HepG2 (cell line): ENCODE measurements at regions not wholly inside any gene's neighbourhood (a gene's known extent, or its start where the extent isn't known, plus 50 kb on each side); places are given as distances from the start of the nearest gene placed in this dataset.

Source experiments
- BORCS8-MEF2B ChIP-seq: sonication (generic); formaldehyde crosslinking; IDR thresholded peaks from 2 replicates; pipeline ENCODE4 v1.8.0; 2022; ENCODE audit warnings: mild to moderate bottlenecking, missing genetic modification reagents
- BRCA1 ChIP-seq: sonication (generic); formaldehyde crosslinking; IDR thresholded peaks from 2 replicates; pipeline ENCODE4 v1.4.0; 2020; ENCODE audit warnings: missing genetic modification reagents
- CCAR2 ChIP-seq: fragments of 200-400 bp; formaldehyde crosslinking; optimal IDR thresholded peaks from 2 replicates; pipeline ENCODE3; 2018; ENCODE audit warnings: low read depth, mild to moderate bottlenecking, low read length, moderate library complexity
- FOXA1 ChIP-seq, 2 experiments: fragments of 450-650 bp in 1 of 2; sonication (generic) in 1 of 2; formaldehyde crosslinking in 1 of 2; IDR thresholded peaks; 2 replicates each; pipeline versions ENCODE4 v1.4.0 to v1.6.1; 2016 to 2020; ENCODE audit warnings: missing genetic modification reagents in 1 of 2
- KIAA2018 ChIP-seq: sonication (generic); formaldehyde crosslinking; IDR thresholded peaks from 2 replicates; pipeline ENCODE4 v1.5.0; 2020; ENCODE audit warnings: mild to moderate bottlenecking, missing genetic modification reagents, borderline replicate concordance
- KLF11 ChIP-seq: IDR thresholded peaks from 2 replicates; pipeline ENCODE4 v1.6.1; 2016; ENCODE audit warnings: missing compliant biosample characterization
- MAFF ChIP-seq: IDR thresholded peaks from 2 replicates; pipeline ENCODE4 v1.6.1; 2011; ENCODE audit warnings: low read depth, low read length, improper control_type of control experiment
- MYC ChIP-seq: sonication (generic); formaldehyde crosslinking; IDR thresholded peaks from 2 replicates; pipeline ENCODE4 v1.9.0; 2021; ENCODE audit warnings: missing genetic modification reagents, borderline replicate concordance
- NPAS2 ChIP-seq: sonication (generic); formaldehyde crosslinking; IDR thresholded peaks from 2 replicates; pipeline ENCODE4 v1.8.0; 2022; ENCODE audit warnings: mild to moderate bottlenecking, missing genetic modification reagents, borderline replicate concordance
- PRMT3 ChIP-seq: sonication (generic); formaldehyde crosslinking; IDR thresholded peaks from 2 replicates; pipeline ENCODE4 v1.8.1; 2022; ENCODE audit warnings: low read depth, mild to moderate bottlenecking, moderate library complexity, missing genetic modification reagents, borderline replicate concordance
- SKI ChIP-seq: fragments of 450-650 bp; IDR thresholded peaks from one replicate; pipeline ENCODE4 v1.6.1; 2018; ENCODE audit warnings: mild to moderate bottlenecking; ENCODE audit not compliant: partially characterized antibody
- ZNF17 ChIP-seq: sonication (generic); formaldehyde crosslinking; IDR thresholded peaks from 2 replicates; pipeline ENCODE4 v1.5.0; 2020; ENCODE audit warnings: mild to moderate bottlenecking, missing genetic modification reagents
- ZNF3 ChIP-seq: IDR thresholded peaks from 2 replicates; pipeline ENCODE4 v1.7.0; 2017; ENCODE audit warnings: inconsistent platforms
- ZNF496 ChIP-seq: sonication (generic); formaldehyde crosslinking; IDR thresholded peaks from 2 replicates; pipeline ENCODE4 v1.8.1; 2023; ENCODE audit warnings: mild to moderate bottlenecking, moderate library complexity, missing genetic modification reagents; ENCODE audit not compliant: insufficient replicate concordance
- ZNF879 ChIP-seq: sonication (generic); formaldehyde crosslinking; IDR thresholded peaks from 2 replicates; pipeline ENCODE4 v1.8.1; 2023; ENCODE audit warnings: missing genetic modification reagents
- ZZZ3 ChIP-seq: sonication (generic); formaldehyde crosslinking; IDR thresholded peaks from 2 replicates; pipeline ENCODE4 v1.4.0; 2020; ENCODE audit warnings: missing genetic modification reagents, mild to moderate bottlenecking, borderline replicate concordance
- TF ChIP-seq, protein P1 (sequence below): sonication (generic); formaldehyde crosslinking; conservative IDR thresholded peaks from 2 replicates; pipeline ENCODE4 v1.8.0; 2022; ENCODE audit warnings: mild to moderate bottlenecking, moderate library complexity, missing genetic modification reagents
- TF ChIP-seq, protein P2 (sequence below): sonication (generic); formaldehyde crosslinking; conservative IDR thresholded peaks from 2 replicates; pipeline ENCODE4 v1.4.0; 2020; ENCODE audit warnings: mild to moderate bottlenecking, missing genetic modification reagents, moderate library complexity

- TF ChIP-seq KIAA2018 (CRISPR knock-in tag) (no peak), ZNF496 (CRISPR knock-in tag) (no peak), BORCS8-MEF2B (no peak), MYC (CRISPR knock-in tag) (no peak), ZNF3 (CRISPR knock-in tag) (no peak), MAFF (peak; percentile 28; the same call in 1 of the 2 replicates), BRCA1 (CRISPR knock-in tag) (no peak), FOXA1 (IDR thresholded peaks at IDR 0.05) (no peak), FOXA1 (CRISPR knock-in tag; IDR thresholded peaks at IDR 0.05) (no peak; the same call in 1 of the 2 replicates), ZZZ3 (CRISPR knock-in tag) (no peak), KLF11 (CRISPR knock-in tag) (no peak), SKI (no peak), ZNF879 (CRISPR knock-in tag) (no peak), PRMT3 (CRISPR knock-in tag) (no peak), NPAS2 (CRISPR knock-in tag) (no peak), ZNF17 (CRISPR knock-in tag) (no peak), CCAR2 (no peak)
- TF ChIP-seq, protein P1, sequence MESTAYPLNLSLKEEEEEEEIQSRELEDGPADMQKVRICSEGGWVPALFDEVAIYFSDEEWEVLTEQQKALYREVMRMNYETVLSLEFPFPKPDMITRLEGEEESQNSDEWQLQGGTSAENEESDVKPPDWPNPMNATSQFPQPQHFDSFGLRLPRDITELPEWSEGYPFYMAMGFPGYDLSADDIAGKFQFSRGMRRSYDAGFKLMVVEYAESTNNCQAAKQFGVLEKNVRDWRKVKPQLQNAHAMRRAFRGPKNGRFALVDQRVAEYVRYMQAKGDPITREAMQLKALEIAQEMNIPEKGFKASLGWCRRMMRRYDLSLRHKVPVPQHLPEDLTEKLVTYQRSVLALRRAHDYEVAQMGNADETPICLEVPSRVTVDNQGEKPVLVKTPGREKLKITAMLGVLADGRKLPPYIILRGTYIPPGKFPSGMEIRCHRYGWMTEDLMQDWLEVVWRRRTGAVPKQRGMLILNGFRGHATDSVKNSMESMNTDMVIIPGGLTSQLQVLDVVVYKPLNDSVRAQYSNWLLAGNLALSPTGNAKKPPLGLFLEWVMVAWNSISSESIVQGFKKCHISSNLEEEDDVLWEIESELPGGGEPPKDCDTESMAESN = no peak
- TF ChIP-seq, protein P2, sequence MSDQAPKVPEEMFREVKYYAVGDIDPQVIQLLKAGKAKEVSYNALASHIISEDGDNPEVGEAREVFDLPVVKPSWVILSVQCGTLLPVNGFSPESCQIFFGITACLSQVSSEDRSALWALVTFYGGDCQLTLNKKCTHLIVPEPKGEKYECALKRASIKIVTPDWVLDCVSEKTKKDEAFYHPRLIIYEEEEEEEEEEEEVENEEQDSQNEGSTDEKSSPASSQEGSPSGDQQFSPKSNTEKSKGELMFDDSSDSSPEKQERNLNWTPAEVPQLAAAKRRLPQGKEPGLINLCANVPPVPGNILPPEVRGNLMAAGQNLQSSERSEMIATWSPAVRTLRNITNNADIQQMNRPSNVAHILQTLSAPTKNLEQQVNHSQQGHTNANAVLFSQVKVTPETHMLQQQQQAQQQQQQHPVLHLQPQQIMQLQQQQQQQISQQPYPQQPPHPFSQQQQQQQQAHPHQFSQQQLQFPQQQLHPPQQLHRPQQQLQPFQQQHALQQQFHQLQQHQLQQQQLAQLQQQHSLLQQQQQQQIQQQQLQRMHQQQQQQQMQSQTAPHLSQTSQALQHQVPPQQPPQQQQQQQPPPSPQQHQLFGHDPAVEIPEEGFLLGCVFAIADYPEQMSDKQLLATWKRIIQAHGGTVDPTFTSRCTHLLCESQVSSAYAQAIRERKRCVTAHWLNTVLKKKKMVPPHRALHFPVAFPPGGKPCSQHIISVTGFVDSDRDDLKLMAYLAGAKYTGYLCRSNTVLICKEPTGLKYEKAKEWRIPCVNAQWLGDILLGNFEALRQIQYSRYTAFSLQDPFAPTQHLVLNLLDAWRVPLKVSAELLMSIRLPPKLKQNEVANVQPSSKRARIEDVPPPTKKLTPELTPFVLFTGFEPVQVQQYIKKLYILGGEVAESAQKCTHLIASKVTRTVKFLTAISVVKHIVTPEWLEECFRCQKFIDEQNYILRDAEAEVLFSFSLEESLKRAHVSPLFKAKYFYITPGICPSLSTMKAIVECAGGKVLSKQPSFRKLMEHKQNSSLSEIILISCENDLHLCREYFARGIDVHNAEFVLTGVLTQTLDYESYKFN = peak; percentile 88
Observed at GRCh38 chr14:49966304-49966809, 73.5 kb downstream of the ARF6 start (continued).
